ENCODE measurements at regions not wholly inside any gene's neighbourhood (a gene's known extent, or its start where the extent isn't known, plus 50 kb on each side); places are given as distances from the start of the nearest gene placed in this dataset.

GRCh38 chr7:131616487-131617200, 60.2 kb upstream of the PODXL start:
- no peak for TF ChIP-seq CTCF (conservative IDR thresholded peaks at IDR 0.05)
- no peak for TF ChIP-seq EZH2 (IDR thresholded peaks at IDR 0.05; ENCODE audit: low read depth)
